ENCODE measurements at regions not wholly inside any gene's neighbourhood (a gene's known extent, or its start where the extent isn't known, plus 50 kb on each side); places are given as distances from the start of the nearest gene placed in this dataset.

DNA sequence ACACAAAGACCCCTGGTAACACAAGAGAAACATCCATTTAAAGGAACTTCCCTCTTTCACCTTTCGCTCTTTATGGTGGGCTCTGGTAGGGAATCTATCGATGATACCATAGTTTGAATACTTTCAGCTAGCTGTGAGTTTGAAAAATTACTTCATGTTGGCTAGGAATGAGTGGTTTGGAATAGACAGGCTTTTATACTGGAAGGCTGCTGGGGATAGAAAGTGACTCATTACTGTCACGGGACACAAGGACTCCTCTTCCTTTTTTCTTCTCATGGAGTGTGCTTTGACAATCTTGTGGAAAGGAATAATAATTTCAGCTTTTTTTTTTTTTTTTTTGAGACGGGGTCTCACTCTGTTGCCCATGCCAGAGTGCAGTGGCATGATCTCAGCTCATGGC lies 76.9 kb downstream of the CYB561 start:
- H3K36me3 ChIP-seq (ENCODE audit: insufficient read depth, low read length) = no peaks in the 10 kb centered on the region
- H3F3A ChIP-seq (ENCODE audit: insufficient read depth, low read length) = no peaks in the 10 kb centered on the region
- no peaks in the 10 kb centered on the region for H3K4me1 ChIP-seq (ENCODE audit: insufficient read depth, low read length, severe bottlenecking)
- no peaks in the 10 kb centered on the region for H3K27me3 ChIP-seq (ENCODE audit: insufficient read depth, low read length)
- no peak overlapping the region for H3K27ac ChIP-seq (ENCODE audit: low read depth, low read length, poor library complexity, severe bottlenecking)
- no peak overlapping the region for H3K4me2 ChIP-seq (ENCODE audit: low read length)
- TF ChIP-seq, protein P1, sequence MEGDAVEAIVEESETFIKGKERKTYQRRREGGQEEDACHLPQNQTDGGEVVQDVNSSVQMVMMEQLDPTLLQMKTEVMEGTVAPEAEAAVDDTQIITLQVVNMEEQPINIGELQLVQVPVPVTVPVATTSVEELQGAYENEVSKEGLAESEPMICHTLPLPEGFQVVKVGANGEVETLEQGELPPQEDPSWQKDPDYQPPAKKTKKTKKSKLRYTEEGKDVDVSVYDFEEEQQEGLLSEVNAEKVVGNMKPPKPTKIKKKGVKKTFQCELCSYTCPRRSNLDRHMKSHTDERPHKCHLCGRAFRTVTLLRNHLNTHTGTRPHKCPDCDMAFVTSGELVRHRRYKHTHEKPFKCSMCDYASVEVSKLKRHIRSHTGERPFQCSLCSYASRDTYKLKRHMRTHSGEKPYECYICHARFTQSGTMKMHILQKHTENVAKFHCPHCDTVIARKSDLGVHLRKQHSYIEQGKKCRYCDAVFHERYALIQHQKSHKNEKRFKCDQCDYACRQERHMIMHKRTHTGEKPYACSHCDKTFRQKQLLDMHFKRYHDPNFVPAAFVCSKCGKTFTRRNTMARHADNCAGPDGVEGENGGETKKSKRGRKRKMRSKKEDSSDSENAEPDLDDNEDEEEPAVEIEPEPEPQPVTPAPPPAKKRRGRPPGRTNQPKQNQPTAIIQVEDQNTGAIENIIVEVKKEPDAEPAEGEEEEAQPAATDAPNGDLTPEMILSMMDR (IDR thresholded peaks at IDR 0.05; ENCODE audit: low read length) = no peak
- TF ChIP-seq EZH2 (IDR thresholded peaks at IDR 0.05; ENCODE audit: borderline replicate concordance, low read length) = no peak
- no peak overlapping the region for H3K4me3 ChIP-seq (ENCODE audit: low read depth, low read length, poor library complexity, severe bottlenecking)
- no peaks in the 10 kb centered on the region for H3K9me2 ChIP-seq (ENCODE audit: low read depth, low read length)
- H3K79me2 ChIP-seq (ENCODE audit: insufficient read depth, low read length) = no peaks in the 10 kb centered on the region
- no peak overlapping the region for H3K9ac ChIP-seq (ENCODE audit: low read length)
- H4K20me1 ChIP-seq (ENCODE audit: insufficient read depth, low read length) = no peaks in the 10 kb centered on the region
- H3K9me3 ChIP-seq (ENCODE audit: low read length) = no peaks in the 10 kb centered on the region
- no peak overlapping the region for H2AFZ ChIP-seq (ENCODE audit: low read length)

DNA sequence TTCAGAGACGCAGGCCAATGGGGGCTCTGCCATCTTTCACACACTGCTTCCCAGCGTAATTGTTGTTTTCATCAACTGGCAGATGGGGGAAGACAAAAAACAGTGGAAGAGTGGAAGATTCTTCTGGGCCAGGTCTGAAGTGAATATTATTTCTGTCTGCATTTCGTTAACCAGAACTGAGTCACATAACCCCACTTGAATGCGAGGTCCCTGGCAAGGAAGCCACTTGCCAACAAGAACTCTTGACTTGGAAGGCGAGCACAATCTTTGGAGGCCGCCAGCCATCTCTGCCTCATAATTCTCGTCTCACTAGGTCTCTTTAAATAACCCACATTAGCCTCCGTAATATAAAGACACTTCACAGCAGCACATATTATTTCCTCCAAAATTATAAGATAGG lies 75.4 kb downstream of the CYB561 start:
- TF ChIP-seq, protein P1 (IDR thresholded peaks at IDR 0.05; ENCODE audit: low read length) = no peak
- no peak for TF ChIP-seq EZH2 (IDR thresholded peaks at IDR 0.05; ENCODE audit: borderline replicate concordance, low read length)
- Histone ChIP-seq H2AFZ (ENCODE audit: low read length) (no peak overlapping the region), H3K36me3 (ENCODE audit: insufficient read depth, low read length) (no peaks in the 10 kb centered on the region), H4K20me1 (ENCODE audit: insufficient read depth, low read length) (no peaks in the 10 kb centered on the region), H3K9me2 (ENCODE audit: low read depth, low read length) (no peaks in the 10 kb centered on the region), H3K27ac (ENCODE audit: low read depth, low read length, poor library complexity, severe bottlenecking) (no peak overlapping the region), H3K9ac (ENCODE audit: low read length) (no peak overlapping the region), H3K4me3 (ENCODE audit: low read depth, low read length, poor library complexity, severe bottlenecking) (no peak overlapping the region), H3K9me3 (ENCODE audit: low read length) (no peaks in the 10 kb centered on the region), H3K4me1 (ENCODE audit: insufficient read depth, low read length, severe bottlenecking) (no peaks in the 10 kb centered on the region), H3F3A (ENCODE audit: insufficient read depth, low read length) (no peaks in the 10 kb centered on the region), H3K4me2 (ENCODE audit: low read length) (no peak overlapping the region), H3K27me3 (ENCODE audit: insufficient read depth, low read length) (no peaks in the 10 kb centered on the region), H3K79me2 (ENCODE audit: insufficient read depth, low read length) (no peaks in the 10 kb centered on the region)

DNA sequence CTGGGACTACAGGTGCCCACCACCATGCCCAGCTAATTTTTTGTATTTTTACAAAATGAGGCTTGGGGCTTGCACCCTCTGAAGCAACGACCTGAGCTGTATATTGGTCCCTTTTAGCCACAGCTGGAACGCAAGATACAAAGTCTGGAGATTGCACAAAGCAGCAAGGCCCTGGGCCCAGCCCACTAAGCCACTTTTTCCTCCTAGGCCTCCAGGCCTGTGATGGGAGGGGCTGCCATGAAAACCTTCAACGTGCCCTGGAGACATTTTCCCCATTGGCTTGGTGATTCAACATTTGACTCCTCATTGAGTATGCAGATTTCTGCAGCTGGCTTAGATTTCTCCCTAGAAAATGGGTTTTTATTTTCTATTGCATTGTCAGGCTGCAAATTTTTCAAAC lies 69.2 kb downstream of the CYB561 start:
- Histone ChIP-seq H4K20me1 (ENCODE audit: insufficient read depth, low read length) (no peaks in the 10 kb centered on the region), H3F3A (ENCODE audit: insufficient read depth, low read length) (no peaks in the 10 kb centered on the region), H3K27me3 (ENCODE audit: insufficient read depth, low read length) (no peaks in the 10 kb centered on the region), H3K9ac (ENCODE audit: low read length) (no peak overlapping the region), H2AFZ (ENCODE audit: low read length) (no peak overlapping the region), H3K4me2 (ENCODE audit: low read length) (no peak overlapping the region), H3K4me1 (ENCODE audit: insufficient read depth, low read length, severe bottlenecking) (no peaks in the 10 kb centered on the region), H3K9me2 (ENCODE audit: low read depth, low read length) (no peaks in the 10 kb centered on the region), H3K36me3 (ENCODE audit: insufficient read depth, low read length) (no peaks in the 10 kb centered on the region), H3K27ac (ENCODE audit: low read depth, low read length, poor library complexity, severe bottlenecking) (no peak overlapping the region), H3K79me2 (ENCODE audit: insufficient read depth, low read length) (no peaks in the 10 kb centered on the region), H3K4me3 (ENCODE audit: low read depth, low read length, poor library complexity, severe bottlenecking) (no peak overlapping the region), H3K9me3 (ENCODE audit: low read length) (no peaks in the 10 kb centered on the region)
- no peak for TF ChIP-seq EZH2 (IDR thresholded peaks at IDR 0.05; ENCODE audit: borderline replicate concordance, low read length)
- TF ChIP-seq, protein P1 (IDR thresholded peaks at IDR 0.05; ENCODE audit: low read length) = no peak
